ENCODE measurements at regions not wholly inside any gene's neighbourhood (a gene's known extent, or its start where the extent isn't known, plus 50 kb on each side); places are given as distances from the start of the nearest gene placed in this dataset.

GRCh38 chr1:221583465-221583864 lies 158.4 kb downstream of the DUSP10 start:
- TF ChIP-seq, protein P1, sequence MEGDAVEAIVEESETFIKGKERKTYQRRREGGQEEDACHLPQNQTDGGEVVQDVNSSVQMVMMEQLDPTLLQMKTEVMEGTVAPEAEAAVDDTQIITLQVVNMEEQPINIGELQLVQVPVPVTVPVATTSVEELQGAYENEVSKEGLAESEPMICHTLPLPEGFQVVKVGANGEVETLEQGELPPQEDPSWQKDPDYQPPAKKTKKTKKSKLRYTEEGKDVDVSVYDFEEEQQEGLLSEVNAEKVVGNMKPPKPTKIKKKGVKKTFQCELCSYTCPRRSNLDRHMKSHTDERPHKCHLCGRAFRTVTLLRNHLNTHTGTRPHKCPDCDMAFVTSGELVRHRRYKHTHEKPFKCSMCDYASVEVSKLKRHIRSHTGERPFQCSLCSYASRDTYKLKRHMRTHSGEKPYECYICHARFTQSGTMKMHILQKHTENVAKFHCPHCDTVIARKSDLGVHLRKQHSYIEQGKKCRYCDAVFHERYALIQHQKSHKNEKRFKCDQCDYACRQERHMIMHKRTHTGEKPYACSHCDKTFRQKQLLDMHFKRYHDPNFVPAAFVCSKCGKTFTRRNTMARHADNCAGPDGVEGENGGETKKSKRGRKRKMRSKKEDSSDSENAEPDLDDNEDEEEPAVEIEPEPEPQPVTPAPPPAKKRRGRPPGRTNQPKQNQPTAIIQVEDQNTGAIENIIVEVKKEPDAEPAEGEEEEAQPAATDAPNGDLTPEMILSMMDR (IDR thresholded peaks at IDR 0.05) = no peak
- no peak for TF ChIP-seq POLR2A (IDR thresholded peaks at IDR 0.05)

All from Peyer's patch (tissue), 4 donors.